Upper lobe of left lung (tissue), 4 donors: ENCODE measurements at regions not wholly inside any gene's neighbourhood (a gene's known extent, or its start where the extent isn't known, plus 50 kb on each side); places are given as distances from the start of the nearest gene placed in this dataset.

ENCODE experiments used
- CTCF ChIP-seq, 6 experiments: fragments of 450-650 bp in 4 of 6; fragments of 200-600 bp in 2 of 6; sonication (generic) in 2 of 6; IDR thresholded peaks; one replicate each; pipeline ENCODE4 v1.5.1; 2016 to 2019; ENCODE audit warnings: antibody characterized with exemption in 6 of 6
- EP300 ChIP-seq, 4 donors: sonication (generic); formaldehyde crosslinking; IDR thresholded peaks; one replicate each; pipeline ENCODE4 v1.5.1; 2017; ENCODE audit warnings: antibody characterized with exemption in 4 of 4, control low read depth in 2 of 4
- POLR2A ChIP-seq, 4 donors: fragments of 450-650 bp; IDR thresholded peaks; one replicate each; pipeline ENCODE4 v1.5.1; 2016 to 2017; ENCODE audit warnings: antibody characterized with exemption in 4 of 4, mild to moderate bottlenecking in 2 of 4
- POLR2AphosphoS5 ChIP-seq, 2 donors: sonication (generic); formaldehyde crosslinking; IDR thresholded peaks; one replicate each; pipeline ENCODE4 v1.5.1; 2017; ENCODE audit warnings: antibody characterized with exemption in 2 of 2

DNA sequence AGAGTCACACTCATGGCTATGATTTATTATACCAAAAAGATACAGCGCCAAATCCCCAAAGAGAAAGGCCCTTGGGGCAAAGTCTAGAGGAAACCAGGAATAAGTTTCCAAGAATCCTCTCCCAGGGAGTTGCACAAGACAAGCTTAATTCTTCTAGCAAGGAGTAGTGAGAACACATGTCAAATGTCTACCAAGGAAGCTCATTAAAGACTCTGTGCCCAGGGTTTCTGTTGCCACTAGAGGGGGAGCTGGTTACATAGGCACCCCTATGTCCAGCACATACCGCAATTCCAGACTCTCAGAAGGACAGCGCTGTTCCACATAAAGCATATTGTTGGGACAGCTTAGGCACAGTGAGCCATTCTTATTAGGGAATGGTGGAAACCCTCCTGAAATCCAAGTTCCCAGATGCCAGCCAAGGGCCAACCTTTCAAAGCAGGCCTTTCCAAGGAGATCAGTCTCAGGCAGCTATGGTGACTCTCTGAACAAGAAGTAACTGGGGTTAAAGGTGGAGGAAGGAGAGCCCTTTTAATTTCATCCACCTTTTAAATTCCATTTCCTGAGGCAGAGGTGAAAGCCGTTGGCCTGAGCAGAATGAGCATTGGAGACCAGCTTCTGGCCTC lies 194.2 kb downstream of the UACA start:
- no peak for TF ChIP-seq POLR2AphosphoS5 (IDR thresholded peaks at IDR 0.05)
- TF ChIP-seq EP300 (IDR thresholded peaks at IDR 0.05), result no peak
- peak in 4 of 6 experiments; percentile 8 to 22 (median 14) for TF ChIP-seq CTCF (IDR thresholded peaks at IDR 0.05)
- TF ChIP-seq POLR2A (IDR thresholded peaks at IDR 0.05), result no peak
